NCI-H2029 treated with DMSO at 0.1 percent for 48 hours (cell line): ENCODE measurements at regions not wholly inside any gene's neighbourhood (a gene's known extent, or its start where the extent isn't known, plus 50 kb on each side); places are given as distances from the start of the nearest gene placed in this dataset.
"Not testable (repeated sequence)": the region's sequence is repeated elsewhere in the genome, so short reads cannot be mapped to it uniquely, and the experiment has no call there.

Experiments used
- DNase-seq: peaks from one replicate; lab custom pipeline; 2025; lab: John Stamatoyannopoulos, UW

DNA sequence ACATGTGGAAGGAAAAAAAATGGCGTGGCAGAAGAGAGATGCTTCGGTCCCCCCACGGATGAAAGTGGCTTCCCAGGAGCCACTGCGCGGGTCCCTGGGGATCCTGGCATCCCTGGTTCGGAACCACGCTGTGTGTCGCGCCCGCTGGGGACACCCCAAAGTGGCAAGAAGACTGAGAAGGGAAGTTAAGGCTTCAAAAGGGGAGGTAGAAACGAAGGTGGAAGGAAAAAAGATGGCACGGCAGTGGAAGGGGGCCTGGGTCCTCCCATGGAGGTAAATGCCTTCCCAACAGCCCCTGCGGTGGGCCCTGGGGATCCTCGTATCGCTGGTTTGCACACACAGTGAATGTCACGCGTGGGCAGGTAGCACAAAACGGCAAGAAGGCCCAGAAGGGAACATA is 281.7 kb downstream of the ALG10 start:
- DNase-seq, result no peak

DNA sequence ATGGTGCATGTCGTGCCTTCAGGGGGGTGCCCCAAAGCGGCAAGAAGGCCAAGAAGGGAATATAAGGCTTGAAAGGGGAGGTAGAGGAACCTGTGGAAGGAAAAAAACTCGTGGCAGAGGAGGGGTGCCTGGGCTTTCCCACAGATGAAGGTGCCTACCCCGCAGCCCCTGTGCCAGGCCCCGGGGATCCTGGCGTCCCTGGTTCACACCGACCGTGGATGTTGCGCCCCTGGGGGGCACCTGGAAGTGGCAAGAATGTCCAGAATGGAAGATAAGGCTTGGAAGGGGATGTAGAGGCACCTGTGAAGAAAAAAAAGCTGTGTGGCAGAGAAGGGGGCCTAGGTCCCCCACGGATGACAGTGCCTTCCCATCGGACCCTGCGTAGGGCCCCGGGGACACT is 282.2 kb downstream of the ALG10 start:
- no peak for DNase-seq

DNA sequence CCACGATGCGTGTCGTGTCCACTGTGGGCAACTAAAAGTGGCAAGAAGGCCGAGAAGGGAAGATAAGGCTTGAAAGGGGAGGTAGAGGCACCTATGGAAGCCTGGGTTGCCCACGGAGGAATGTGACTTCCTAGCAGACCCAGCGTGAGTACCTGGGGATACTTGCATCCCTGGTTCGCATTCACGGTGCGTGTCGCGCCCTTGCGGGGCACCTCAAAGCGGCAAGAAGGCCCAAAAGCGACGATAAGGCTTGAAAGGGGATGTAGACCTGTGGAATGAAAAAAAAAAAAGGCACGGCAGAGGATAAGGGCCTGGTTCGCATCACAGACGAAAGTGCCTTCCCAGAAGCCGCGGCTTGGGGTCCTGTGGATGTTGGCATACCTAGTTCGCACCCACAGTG is 282.9 kb downstream of the ALG10 start:
- DNase-seq, result no peak

DNA sequence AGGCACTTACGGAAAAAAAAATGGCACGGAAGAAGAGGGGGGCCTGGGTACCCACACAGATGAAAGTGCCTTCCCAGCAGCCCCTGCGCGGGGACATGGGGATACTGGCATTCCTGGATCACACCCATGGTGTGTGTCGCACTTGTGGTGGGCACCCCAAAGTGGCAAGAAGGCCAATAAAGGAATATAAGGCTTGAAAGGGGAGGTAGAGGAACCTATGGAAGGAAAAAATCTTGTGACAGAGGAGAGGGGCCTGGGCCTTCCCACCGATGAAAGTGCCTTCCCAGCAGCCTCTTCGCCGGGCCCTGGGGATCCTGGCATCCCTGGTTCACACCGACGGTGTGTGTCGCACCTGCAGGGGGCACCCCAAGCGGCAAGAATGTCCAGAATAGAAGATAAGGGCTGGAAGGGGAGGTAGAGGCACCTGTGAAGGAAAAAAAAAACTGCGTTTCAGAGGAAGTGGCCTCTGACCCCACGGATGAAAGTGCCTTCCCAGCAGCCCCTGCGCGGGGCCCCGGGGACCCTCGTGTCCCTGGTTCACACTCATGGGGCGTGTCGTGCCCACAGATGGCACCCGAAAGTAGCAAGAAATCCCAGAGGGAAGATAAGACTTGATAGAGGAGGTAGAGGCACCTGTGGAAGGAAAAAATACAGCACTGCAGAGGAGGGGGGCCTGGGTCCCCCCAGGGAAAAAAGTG is 284.0 kb downstream of the ALG10 start:
- DNase-seq, result no peak

DNA sequence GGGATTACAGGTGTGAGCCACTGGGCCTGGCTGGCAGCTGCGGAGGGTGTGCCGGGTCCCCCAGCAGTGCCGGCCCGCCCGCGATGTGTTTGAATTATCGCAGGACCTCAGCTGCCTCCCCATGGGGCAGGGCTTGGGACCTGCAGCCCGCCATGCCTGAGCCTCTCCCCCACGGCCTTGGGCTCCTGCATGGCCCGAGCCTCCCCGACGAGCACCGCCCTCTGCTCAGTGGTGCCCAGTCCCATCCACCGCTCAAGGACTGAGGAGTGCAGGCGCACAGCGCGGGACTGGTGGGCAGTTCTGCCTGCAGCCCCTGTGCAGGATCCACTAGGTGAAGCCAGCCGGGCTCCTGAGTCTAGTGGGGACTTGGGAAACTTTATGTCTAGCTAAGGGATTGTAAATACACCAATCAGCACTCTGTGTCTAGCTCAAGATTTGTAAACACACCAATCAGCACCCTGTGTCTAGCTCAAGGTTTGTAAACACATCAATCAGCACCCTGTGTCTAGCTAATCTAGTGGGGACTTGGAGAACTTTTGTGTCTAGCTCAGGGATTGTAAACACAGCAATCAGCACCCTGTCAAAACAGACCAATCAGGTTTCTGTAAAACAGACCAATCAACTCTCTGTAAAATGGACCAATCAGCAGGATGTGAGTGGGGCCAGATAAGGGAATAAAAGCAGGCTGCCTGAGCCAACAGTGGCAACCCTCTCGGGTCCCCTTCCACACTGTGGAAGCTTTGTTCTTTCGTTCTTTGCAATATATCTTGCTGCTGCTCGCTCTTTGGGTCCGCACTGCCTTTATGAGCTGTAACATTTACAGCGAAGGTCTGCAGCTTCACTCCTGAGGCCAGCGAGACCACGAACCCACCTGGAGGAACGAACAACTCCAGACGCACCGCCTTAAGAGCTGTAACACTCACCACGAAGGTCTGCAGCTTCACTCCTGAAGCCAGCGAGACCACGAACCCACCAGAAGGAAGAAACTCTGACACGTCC is 287.8 kb downstream of the ALG10 start:
- DNase-seq, result not testable (repeated sequence)

DNA sequence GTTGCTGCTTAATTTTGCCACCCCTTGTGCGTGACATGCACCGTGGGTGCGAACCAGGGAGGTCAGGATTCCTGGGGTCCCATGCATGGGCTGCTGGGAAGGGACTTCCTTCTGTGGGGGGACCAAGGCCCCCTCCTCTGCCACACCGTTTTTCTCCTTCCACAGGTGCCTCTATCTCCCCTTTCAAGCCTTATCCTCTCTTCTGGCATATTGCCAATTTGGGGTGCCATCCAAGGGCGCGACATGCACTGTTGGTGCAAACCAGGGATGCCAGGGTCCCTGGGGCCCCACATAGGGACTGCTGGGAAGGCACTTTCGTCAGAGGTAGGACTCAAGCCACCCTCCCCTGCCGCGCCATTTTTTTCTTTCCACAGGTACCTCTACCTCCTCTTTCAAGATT is 289.0 kb downstream of the ALG10 start:
- DNase-seq, result no peak

DNA sequence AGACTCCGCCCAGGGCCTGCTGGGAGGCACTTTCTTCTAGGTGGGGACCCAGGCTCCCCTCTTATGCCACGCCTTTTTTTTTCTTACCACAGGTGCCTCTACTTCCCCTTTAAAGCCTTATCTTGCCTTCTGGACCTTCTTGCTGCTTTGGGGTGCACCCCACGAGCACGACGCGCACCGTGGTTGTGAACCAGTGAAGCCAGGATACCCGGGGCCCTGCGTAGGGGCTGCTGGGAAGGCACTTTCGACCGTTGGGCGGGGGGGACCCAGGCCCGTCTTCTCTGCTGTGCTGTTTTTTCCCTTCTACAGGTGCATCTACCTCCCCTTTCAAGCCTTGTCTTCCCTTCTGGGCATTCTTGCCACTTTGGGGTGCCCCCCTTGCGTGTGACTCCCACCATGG is 305.4 kb downstream of the ALG10 start:
- no peak for DNase-seq

DNA sequence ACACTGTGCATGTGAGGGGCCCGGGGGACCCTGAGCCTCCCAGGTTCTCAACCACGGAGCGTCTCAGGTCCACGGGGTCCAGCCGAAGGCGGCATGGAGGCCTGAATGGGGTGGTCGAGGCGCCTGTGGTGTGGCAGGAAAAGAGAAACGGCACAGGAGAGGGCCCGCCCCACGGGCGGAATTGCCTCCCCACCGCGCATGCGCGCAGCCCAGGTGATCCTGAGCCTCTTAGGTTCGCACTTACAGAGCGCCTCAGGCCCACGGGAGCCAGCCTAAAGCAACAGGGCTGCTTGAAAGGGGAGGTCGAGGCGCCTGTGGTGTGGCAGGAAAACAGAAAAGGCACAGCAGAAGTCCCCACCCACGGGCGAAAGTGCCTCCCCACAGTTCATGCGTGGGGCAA is 311.0 kb downstream of the ALG10 start:
- DNase-seq, result no peak

DNA sequence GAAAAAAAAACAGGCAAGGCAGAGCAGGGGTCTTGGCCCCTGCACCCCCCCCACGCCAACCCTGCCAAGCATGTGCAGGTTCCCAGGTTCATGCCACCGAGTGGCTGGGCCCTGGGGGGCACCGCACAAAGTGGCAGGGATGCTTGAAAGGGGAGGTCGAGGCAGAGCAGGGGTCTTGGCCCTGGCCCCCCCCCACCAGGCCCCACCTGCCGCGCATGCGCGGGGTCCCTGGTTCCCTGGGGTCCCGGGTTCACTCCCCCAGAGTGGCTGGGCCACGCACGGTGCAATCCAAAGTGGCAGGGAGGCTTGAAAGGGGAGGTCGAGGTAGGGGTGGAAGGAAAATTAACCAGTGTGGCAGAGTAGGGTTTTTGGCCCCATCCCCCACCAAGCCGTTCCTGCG is 312.2 kb downstream of the ALG10 start:
- DNase-seq, result no peak

DNA sequence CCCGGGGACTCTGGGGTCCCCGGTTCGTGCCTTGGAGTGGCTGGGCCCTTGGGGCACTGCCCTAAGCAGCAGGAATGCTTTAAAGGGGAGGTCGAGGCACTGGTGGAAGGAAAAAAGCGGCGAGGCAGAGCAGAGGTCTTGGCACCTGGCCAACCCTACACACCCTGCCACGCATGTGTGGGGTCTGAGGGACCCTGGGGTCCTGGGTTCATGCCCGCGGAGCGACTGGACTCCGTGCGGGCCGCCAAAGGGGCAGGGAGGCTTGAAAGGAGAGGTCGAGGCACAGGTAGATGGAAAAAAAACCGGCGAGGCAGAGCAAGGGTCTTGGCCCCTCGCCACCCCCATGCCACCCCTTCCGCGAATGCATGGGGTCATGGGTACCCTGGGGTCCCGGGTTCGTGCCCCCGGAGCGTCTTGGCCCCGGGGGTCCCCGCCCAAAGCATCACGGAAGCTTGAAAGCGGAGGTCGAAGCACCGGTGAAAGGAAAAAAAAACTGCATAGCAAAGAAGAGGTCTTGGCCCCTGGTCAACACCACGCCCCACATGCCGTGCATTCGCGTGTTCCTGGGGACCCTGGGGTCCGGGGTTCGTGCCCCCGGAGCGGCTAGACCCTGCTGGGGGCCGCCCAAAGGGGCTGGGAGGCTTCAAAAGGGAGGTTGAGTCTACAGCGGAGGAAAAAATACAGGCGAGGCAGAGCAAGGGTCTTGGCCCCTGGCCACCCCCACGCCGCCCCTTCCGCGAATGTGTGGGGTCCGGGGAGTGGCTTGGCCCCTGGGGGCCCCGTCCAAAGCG is 312.9 kb downstream of the ALG10 start:
- DNase-seq, result no peak

DNA sequence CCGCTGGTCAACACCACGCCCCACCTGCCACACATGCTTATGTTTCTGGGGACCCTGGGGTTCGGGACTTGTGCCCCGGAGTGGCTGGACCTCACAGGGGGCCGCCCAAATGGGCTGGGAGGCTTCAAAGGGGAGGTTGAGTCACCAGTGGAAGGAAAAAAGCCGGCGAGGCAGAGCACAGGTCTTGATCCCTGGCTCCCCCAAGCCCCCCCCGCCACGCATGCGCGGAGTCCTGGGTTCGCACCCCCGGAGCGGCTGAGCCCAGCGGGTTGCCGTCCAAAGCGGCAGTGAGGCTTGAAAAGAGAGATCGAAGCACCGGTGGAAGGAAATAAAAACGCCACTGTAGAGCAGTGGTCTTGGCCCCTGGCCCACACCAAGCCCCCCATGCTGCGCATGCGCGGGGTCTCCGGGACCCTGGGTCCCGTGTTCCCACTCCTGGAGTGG is 313.5 kb downstream of the ALG10 start:
- no peak for DNase-seq

DNA sequence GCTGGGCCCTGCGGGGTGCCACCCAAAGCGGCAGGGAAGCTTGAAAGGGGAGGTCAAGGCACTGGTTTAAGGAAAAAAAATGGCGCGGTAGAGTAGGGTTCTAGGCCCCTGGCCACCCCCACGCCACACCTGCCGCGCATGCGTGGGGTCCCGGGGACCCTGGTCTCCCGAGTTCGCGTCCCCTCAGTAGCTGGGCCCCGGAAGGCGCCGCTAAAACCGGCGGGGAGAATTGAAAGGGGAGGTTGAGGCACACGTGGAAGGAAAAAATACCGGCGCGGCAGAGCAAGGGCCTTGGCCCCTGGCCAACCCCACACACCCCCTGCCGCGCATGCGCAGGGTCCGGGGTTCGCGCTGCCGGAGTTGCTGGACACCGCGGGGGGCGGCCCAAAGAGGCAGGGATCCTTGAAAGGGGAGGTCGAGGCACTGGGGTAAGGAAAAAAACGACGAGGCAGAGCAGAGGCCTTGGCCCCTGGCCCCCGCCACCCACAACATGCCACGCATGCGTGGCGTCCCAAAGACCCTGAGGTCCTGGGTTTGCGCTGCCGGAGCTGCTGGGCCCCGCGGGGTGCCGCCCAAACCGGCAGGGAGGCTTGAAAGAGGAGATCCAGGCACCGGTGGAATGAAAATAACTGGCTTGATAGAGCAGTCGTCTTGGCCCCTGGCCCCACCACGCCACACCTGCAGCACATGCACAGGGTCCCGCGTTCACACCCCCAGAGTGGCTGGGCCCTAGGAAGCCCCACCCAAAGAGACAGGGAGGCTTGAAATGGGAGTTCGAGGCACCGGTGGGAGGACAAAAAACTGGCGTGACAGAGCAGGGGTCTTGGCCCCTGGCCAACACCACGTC is 314.5 kb downstream of the ALG10 start:
- DNase-seq, result no peak

DNA sequence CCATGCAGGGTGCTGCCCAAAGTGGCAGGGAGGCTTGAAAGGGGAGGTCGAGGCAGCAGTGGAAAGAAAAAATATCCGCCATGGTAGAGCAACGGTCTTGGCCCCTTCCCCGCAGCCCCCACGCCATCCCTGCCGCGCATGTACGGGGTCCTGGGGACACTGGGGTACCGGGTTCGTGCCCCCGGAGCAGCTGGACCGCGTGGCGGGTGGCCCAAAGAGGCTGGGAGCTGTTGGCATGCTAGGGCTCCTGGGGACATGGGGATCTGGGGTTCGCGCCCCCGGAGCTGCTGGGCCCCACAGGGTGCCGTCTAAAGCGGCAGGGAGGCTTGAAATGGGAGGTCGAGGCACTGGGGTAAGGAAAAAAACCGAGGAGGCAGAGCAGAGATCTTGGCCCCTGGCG is 316.5 kb downstream of the ALG10 start:
- DNase-seq, result no peak

DNA sequence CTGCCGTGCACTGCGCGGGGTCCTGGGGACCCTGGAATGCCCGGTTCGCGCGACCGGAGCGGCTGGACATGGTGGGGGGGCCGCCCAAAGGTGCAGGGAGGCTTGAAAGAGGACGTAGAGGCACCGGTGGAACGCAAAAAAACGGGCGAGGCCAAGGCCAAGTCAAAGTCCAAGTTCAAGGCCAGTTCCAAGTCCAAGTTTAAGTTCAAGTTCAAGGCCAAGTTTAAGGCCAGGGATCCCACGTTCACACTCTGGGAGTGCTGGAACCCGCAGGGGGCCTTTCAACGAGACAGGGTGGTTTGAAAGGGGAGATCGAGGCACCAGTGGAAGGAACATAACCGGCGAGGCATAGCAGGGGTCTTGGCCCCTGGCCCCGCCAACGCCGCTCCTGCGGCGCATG is 317.6 kb downstream of the ALG10 start:
- DNase-seq, result no peak

DNA sequence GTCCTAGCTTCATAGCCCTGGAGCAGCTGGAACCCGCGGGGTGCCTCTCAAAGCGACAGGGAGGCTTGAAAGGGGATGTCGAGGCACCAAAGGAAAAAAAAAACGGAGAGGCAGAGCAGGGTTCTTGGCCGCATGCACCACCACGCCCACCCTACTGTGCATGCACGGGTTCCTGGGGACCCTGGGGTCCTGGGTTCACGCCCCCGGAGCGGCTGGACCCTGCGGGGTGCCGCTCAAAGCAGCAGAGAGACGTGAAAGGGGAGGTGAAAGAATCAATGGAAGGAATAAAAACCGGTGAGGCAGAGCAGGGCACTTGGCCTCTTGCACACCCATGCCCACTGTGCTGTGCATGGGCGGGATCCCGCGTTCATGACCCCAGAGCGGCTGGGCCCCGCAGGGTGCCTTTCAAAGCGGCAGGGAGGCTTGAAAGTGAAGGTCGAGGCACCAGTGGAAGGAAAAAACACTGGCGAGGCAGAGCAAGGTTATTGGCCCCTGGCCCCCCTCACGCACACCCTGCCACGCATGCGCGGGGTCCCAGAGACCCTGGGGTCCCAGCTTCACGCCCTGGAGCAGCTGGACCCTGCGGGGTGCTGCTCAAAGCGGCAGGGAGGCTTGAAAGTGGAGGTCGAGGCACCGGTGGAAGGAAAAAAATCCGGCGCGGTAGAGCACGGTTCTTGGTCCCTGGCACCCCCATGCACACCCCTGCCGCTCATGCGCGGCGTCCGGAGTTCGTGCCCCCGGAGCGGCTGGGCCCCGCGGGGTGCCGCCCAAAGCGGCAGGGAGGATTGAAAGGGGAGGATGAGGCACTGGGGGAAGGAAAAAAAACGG is 318.5 kb downstream of the ALG10 start:
- DNase-seq, result no peak

DNA sequence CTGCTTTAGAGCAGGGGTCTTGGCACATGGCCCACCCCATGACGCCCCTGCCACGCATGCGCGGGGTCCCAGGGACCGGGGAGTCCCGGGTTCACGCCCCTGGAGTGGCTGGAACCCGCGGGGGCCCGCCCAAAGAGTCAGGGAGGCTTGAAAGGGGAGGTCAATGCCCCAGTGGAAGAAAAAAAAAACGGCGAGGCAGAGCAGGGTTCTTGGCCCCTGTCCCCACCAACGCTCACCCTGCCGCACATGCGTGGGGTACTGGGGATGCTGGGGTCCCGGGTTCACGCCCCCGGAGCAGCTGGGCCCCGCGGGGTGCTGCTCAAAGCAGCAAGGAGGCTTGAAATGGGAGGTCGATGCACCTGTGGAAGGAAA is 319.1 kb downstream of the ALG10 start:
- no peak for DNase-seq

DNA sequence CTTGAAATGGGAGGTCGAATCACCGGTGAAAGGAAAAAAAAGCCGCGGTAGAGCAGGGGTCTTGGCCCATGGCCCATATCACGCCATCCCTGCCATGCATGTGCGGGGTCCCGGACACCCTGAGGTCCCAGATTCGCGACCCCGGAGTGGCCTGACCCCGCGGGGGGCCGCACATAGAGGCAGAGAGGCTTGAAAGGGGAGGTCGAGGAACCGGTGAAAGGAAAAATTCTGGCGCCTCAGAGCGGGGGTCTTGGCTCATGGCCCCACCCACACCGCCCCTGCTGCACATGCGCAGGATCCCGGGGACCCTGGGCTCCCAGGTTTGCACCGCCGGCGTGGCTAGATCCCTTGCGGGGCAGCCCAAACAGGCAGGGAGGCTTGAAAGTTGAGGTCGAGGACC is 319.8 kb downstream of the ALG10 start:
- DNase-seq, result no peak

DNA sequence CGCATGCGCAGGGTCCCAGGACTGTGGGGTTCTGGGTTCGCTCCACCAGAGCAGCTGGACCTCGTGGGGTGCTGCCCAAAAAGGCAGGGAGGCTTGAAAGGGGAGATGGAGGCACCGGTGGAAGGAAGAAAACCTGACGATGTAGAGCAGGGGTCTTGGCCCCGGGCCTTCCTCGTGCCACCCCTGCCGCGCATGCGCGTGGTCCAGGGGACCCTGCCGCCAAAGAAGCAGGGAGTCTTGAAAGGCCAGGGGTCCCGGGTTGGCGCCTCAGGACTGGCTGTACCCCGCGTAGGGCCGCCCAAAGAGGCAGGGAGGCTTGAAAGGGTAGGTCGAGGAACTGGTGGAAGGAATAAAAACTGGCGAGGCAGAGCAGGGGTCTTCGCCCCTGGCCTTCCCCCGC is 321.0 kb downstream of the ALG10 start:
- DNase-seq, result no peak

DNA sequence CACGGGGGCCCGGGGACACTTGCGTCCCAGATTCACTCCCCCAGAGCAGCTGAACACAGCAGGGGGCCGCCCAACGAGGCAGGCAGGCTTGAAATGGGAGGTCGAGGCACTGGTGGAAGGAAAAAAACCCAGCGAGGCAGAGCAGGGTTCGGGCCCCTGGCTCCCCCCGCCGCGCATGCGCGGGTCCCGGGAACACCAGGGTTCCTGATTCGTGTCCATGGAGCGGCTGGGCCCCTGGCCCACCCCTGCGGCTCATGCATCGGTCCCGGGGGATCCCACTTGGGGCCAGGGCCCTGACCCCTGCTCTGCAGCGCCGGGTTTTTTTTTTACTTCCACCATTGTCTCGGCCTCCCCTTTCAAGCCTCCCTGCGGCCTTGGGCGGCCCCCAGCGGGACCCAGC is 321.5 kb downstream of the ALG10 start:
- DNase-seq, result no peak

DNA sequence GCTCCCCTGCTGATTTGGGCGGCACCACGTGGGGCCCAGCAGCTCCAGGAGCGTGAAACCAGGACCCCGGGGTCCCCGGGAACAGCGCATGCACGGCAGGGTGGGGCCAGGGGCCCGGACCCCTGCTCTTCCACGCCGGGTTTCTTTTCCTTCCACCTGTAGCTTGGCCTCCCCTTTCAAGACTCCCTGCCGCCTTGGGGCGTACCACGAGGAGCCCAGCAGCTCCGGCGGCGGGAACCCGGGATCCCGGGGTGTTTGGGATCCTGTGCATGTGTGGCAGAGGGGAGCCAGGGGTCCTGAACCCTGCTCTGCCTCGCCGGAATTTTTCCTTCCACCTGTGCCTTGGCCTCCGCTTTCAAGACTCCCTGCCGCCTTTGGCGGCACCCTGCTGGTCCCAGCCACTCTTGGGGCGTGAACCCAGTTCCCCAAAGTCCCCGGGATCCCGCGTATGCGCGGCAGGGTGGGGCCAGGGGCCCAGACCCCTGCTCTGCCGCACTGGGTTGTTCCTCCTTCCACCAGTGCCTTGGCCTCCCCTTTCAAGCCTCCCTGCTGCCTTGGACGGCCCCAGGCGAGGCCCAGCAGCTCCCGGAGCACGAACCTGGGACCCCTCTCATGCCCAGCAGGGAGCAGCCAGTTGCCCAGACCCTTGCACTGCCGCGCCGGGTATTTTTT is 322.7 kb downstream of the ALG10 start:
- no peak for DNase-seq
